Endothelial cell of umbilical vein (primary cell): ENCODE measurements at regions not wholly inside any gene's neighbourhood (a gene's known extent, or its start where the extent isn't known, plus 50 kb on each side); places are given as distances from the start of the nearest gene placed in this dataset.

Experiments
- BruUV-seq: library from RNA; stranded (reverse); fragments of 400-500 nt; replicated peaks from 2 replicates; lab custom pipeline; 2021; lab: Mats Ljungman, UMichigan
- CTCF ChIA-PET: fragments of 300-600, 350-600 bp; sonication (Branson Sonifier 250); formaldehyde crosslinking; loops from one replicate; lab custom pipeline; 2021; ENCODE audit warnings: antibody characterized with exemption, inconsistent platforms; lab: Charles Lee
- POLR2A ChIA-PET: fragments of 300-600, 350-600 bp; sonication (Branson Sonifier 250); formaldehyde crosslinking; loops from one replicate; lab custom pipeline; 2021; ENCODE audit warnings: antibody characterized with exemption, inconsistent platforms; lab: Charles Lee
- DNase-seq: peaks from one replicate; pipeline ENCODE4 v3.0.0-alpha.2; 2011; ENCODE audit warnings: low read depth, low spot score
- FAIRE-seq: peaks from 2 replicates; lab custom pipeline; 2011; peaks lifted over from hg19 to GRCh38; lab: Jason Lieb, UNC
- H2AFZ ChIP-seq: 2 replicates; pipeline ENCODE4 v1.6.0; 2012; ENCODE audit warnings: low read depth, low read length, control low read depth, inconsistent platforms
- H3K27ac ChIP-seq: 2 replicates; pipeline ENCODE4 v1.5.1; 2011; ENCODE audit warnings: low read depth, mild to moderate bottlenecking, control low read depth, low read length, moderate library complexity; ENCODE audit not compliant: insufficient read depth
- H3K27me3 ChIP-seq, 2 experiments: 2 replicates each; pipeline versions ENCODE4 v1.6.0 to v1.6.1; 2011; ENCODE audit warnings: low read length in 2 of 2, mixed read lengths in 1 of 2; ENCODE audit not compliant: control insufficient read depth in 2 of 2, insufficient read depth in 2 of 2
- H3K36me3 ChIP-seq, 2 experiments: 2 replicates in 1 of 2; 3 replicates in 1 of 2; pipeline ENCODE4 v1.5.1; 2011; ENCODE audit warnings: low read length in 2 of 2, mild to moderate bottlenecking in 1 of 2, moderate library complexity in 1 of 2; ENCODE audit not compliant: control insufficient read depth in 2 of 2, insufficient read depth in 2 of 2; ENCODE audit errors: extremely low read depth in 1 of 2
- H3K4me1 ChIP-seq: 3 replicates; pipeline ENCODE4 v1.5.1; 2011; ENCODE audit warnings: mild to moderate bottlenecking, low read length; ENCODE audit not compliant: control insufficient read depth, insufficient read depth; ENCODE audit errors: extremely low read depth
- H3K4me2 ChIP-seq: 2 replicates; pipeline ENCODE4 v1.6.1; 2011; ENCODE audit warnings: low read length, control low read depth, mixed read lengths; ENCODE audit not compliant: insufficient read depth
- H3K4me3 ChIP-seq, 3 experiments: fragments of 200-600 bp in 1 of 3; sonication (generic), shearing (Covaris generic) in 1 of 3; replicated peaks in 1 of 3; 2 replicates each; pipeline ENCODE4 v1.5.1; 2011 to 2016; ENCODE audit warnings: control low read depth in 3 of 3, low read length in 3 of 3, mild to moderate bottlenecking in 2 of 3, inconsistent platforms in 1 of 3, low read depth in 1 of 3, moderate library complexity in 1 of 3; ENCODE audit not compliant: insufficient read depth in 1 of 3
- H3K79me2 ChIP-seq: 2 replicates; pipeline ENCODE4 v1.6.0; 2012; ENCODE audit warnings: low read length, inconsistent platforms; ENCODE audit not compliant: control insufficient read depth, insufficient read depth
- H3K9ac ChIP-seq: replicated peaks from 2 replicates; pipeline ENCODE3; 2011; ENCODE audit warnings: low read length, control low read depth; ENCODE audit not compliant: insufficient read depth; ENCODE audit errors: extremely low read depth
- H3K9me1 ChIP-seq: replicated peaks from 3 replicates; pipeline ENCODE4 v1.6.0; 2011; ENCODE audit warnings: mild to moderate bottlenecking, low read length; ENCODE audit not compliant: control insufficient read depth, insufficient read depth; ENCODE audit errors: extremely low read depth
- H3K9me3 ChIP-seq: replicated peaks from 2 replicates; pipeline ENCODE4 v1.5.1; 2012; ENCODE audit warnings: low read length, inconsistent platforms; ENCODE audit not compliant: control insufficient read depth, insufficient read depth
- H4K20me1 ChIP-seq: replicated peaks from 2 replicates; pipeline ENCODE3; 2011; ENCODE audit warnings: mild to moderate bottlenecking, low read length; ENCODE audit not compliant: control insufficient read depth, insufficient read depth; ENCODE audit errors: extremely low read depth
- EZH2 ChIP-seq: IDR thresholded peaks from 2 replicates; pipeline ENCODE4 v1.6.1; 2012; ENCODE audit warnings: borderline replicate concordance, low read depth, mild to moderate bottlenecking, moderate library complexity, low read length, inconsistent platforms; ENCODE audit not compliant: severe bottlenecking
- dilution Hi-C: fragments of 300-500 bp; cut with MboI; formaldehyde crosslinking; loops from one replicate; pipeline ENCODE4 v1.15.0; 2019; ENCODE audit warnings: low sequenced_read_pairs; ENCODE audit not compliant: extremely low pct_ligation_motif_present
- intact Hi-C: fragments of 100-400 bp; cut with micrococcal nuclease; formaldehyde crosslinking; loops from one replicate; pipeline ENCODE4 v1.10.0; 2022

GRCh38 chr11:131311776-131312514 lies 58.5 kb upstream of the NTM start:
- Histone ChIP-seq H3K9me3 (no peaks in the 10 kb centered on the region), H3K79me2 (no peaks in the 10 kb centered on the region), H3K27me3 (no peaks in the 10 kb centered on the region), H3K4me1 (no peaks in the 10 kb centered on the region), H2AFZ (no peak overlapping the region), H3K9me1 (no peaks in the 10 kb centered on the region), H3K27ac (no peak overlapping the region), H3K4me2 (no peak overlapping the region), H3K9ac (no peak overlapping the region), H3K4me3 (no peak overlapping the region), H4K20me1 (no peaks in the 10 kb centered on the region), H3K36me3 (no peaks in the 10 kb centered on the region)
- FAIRE-seq (no peak), DNase-seq (no peak)
- no peak for TF ChIP-seq EZH2
- ChIA-PET POLR2A (no interaction called here), CTCF (no interaction called here)
- no TSS peak for BruUV-seq
- dilution Hi-C loops: no loop called here
- intact Hi-C loops: no loop called here
